Prostate gland (tissue), 2 donors: ENCODE measurements at regions not wholly inside any gene's neighbourhood (a gene's known extent, or its start where the extent isn't known, plus 50 kb on each side); places are given as distances from the start of the nearest gene placed in this dataset.

Source experiments
- CTCF ChIP-seq, 4 experiments: fragments of 200-600 bp in 2 of 4; fragments of 450-650 bp in 2 of 4; sonication (generic) in 2 of 4; IDR thresholded peaks; 1 replicate in 3 of 4; 2 replicates in 1 of 4; pipeline ENCODE4 v1.5.1; 2016 to 2019; ENCODE audit warnings: antibody characterized with exemption in 4 of 4, mild to moderate bottlenecking in 2 of 4, moderate library complexity in 2 of 4
- POLR2A ChIP-seq: fragments of 450-650 bp; IDR thresholded peaks from one replicate; pipeline ENCODE4 v1.6.1; 2016; ENCODE audit warnings: antibody characterized with exemption, mild to moderate bottlenecking
- POLR2AphosphoS5 ChIP-seq: sonication (generic); formaldehyde crosslinking; IDR thresholded peaks from one replicate; pipeline ENCODE4 v1.6.1; 2017; ENCODE audit warnings: antibody characterized with exemption

- TF ChIP-seq POLR2AphosphoS5 (no peak), CTCF (IDR thresholded peaks at IDR 0.05) (no peak), POLR2A (no peak)
Observed at GRCh38 chr6:1089859-1090258, 222.0 kb upstream of the FOXQ1 start.
